ENCODE measurements at regions not wholly inside any gene's neighbourhood (a gene's known extent, or its start where the extent isn't known, plus 50 kb on each side); places are given as distances from the start of the nearest gene placed in this dataset.

GRCh38 chr4:126409746-126410145, 1095.0 kb downstream of the FAT4 start:
- no peak for TF ChIP-seq POLR2AphosphoS5 (IDR thresholded peaks at IDR 0.05)
- TF ChIP-seq, protein P1, sequence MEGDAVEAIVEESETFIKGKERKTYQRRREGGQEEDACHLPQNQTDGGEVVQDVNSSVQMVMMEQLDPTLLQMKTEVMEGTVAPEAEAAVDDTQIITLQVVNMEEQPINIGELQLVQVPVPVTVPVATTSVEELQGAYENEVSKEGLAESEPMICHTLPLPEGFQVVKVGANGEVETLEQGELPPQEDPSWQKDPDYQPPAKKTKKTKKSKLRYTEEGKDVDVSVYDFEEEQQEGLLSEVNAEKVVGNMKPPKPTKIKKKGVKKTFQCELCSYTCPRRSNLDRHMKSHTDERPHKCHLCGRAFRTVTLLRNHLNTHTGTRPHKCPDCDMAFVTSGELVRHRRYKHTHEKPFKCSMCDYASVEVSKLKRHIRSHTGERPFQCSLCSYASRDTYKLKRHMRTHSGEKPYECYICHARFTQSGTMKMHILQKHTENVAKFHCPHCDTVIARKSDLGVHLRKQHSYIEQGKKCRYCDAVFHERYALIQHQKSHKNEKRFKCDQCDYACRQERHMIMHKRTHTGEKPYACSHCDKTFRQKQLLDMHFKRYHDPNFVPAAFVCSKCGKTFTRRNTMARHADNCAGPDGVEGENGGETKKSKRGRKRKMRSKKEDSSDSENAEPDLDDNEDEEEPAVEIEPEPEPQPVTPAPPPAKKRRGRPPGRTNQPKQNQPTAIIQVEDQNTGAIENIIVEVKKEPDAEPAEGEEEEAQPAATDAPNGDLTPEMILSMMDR (IDR thresholded peaks at IDR 0.05), result no peak
- no peak for TF ChIP-seq POLR2A (IDR thresholded peaks at IDR 0.05)
- no peak for TF ChIP-seq EP300 (IDR thresholded peaks at IDR 0.05)
